HEK293T (cell line): ENCODE measurements at regions not wholly inside any gene's neighbourhood (a gene's known extent, or its start where the extent isn't known, plus 50 kb on each side); places are given as distances from the start of the nearest gene placed in this dataset.

ENCODE experiments used
- ARNT ChIP-seq: fragments of 450-650 bp; IDR thresholded peaks from 2 replicates; pipeline ENCODE4 v1.6.1; 2017; ENCODE audit warnings: mild to moderate bottlenecking
- BHLHE40 ChIP-seq: fragments of 450-650 bp; IDR thresholded peaks from 2 replicates; pipeline ENCODE4 v1.6.1; 2016; ENCODE audit warnings: mild to moderate bottlenecking, moderate library complexity, borderline replicate concordance
- ELF4 ChIP-seq: fragments of 450-650 bp; IDR thresholded peaks from 2 replicates; pipeline ENCODE4 v1.6.1; 2017; ENCODE audit warnings: antibody characterized with exemption
- FOXA1 ChIP-seq: fragments of 450-650 bp; IDR thresholded peaks from 2 replicates; pipeline ENCODE4 v1.6.1; 2016; ENCODE audit warnings: mild to moderate bottlenecking
- FOXK2 ChIP-seq: fragments of 450-650 bp; IDR thresholded peaks from 2 replicates; pipeline ENCODE4 v1.6.1; 2016; ENCODE audit warnings: mild to moderate bottlenecking
- FOXM1 ChIP-seq: fragments of 450-650 bp; IDR thresholded peaks from 2 replicates; pipeline ENCODE4 v1.6.1; 2017; ENCODE audit warnings: mild to moderate bottlenecking, borderline replicate concordance
- HDGF ChIP-seq: fragments of 450-650 bp; IDR thresholded peaks from 2 replicates; pipeline ENCODE4 v1.6.1; 2017; ENCODE audit warnings: antibody characterized with exemption, borderline replicate concordance
- L3MBTL2 ChIP-seq: fragments of 450-650 bp; conservative IDR thresholded peaks from 2 replicates; pipeline ENCODE4 v1.6.1; 2016; ENCODE audit warnings: mild to moderate bottlenecking
- NFRKB ChIP-seq: fragments of 450-650 bp; IDR thresholded peaks from 2 replicates; pipeline ENCODE4 v1.6.1; 2016; ENCODE audit warnings: mild to moderate bottlenecking, moderate library complexity
- PKNOX1 ChIP-seq: fragments of 450-650 bp; IDR thresholded peaks from 2 replicates; pipeline ENCODE4 v1.6.1; 2016
- SP1 ChIP-seq: fragments of 450-650 bp; IDR thresholded peaks from 2 replicates; pipeline ENCODE4 v1.6.1; 2017
- SUZ12 ChIP-seq: fragments of 450-650 bp; IDR thresholded peaks from 2 replicates; pipeline ENCODE4 v1.6.1; 2016; ENCODE audit warnings: mild to moderate bottlenecking
- TARDBP ChIP-seq: fragments of 450-650 bp; IDR thresholded peaks from 2 replicates; pipeline ENCODE4 v1.6.1; 2016
- ZNF384 ChIP-seq: fragments of 450-650 bp; IDR thresholded peaks from 2 replicates; pipeline ENCODE4 v1.6.1; 2016

- no peak for TF ChIP-seq TARDBP
- no peak for TF ChIP-seq HDGF
- TF ChIP-seq PKNOX1: no peak
- TF ChIP-seq SUZ12: no peak
- TF ChIP-seq BHLHE40: no peak
- no peak for TF ChIP-seq FOXM1
- no peak for TF ChIP-seq L3MBTL2
- TF ChIP-seq SP1: no peak
- no peak for TF ChIP-seq ELF4
- no peak for TF ChIP-seq FOXA1
- no peak for TF ChIP-seq NFRKB
- no peak for TF ChIP-seq FOXK2
- TF ChIP-seq ARNT: no peak
- TF ChIP-seq ZNF384: no peak
These were observed 219.0 kb upstream of the ROPN1 start for GRCh38 chr3:124210899-124211298.
